ENCODE measurements at regions not wholly inside any gene's neighbourhood (a gene's known extent, or its start where the extent isn't known, plus 50 kb on each side); places are given as distances from the start of the nearest gene placed in this dataset.
"Not testable (repeated sequence)": the region's sequence is repeated elsewhere in the genome, so short reads cannot be mapped to it uniquely, and the experiment has no call there.

DNA sequence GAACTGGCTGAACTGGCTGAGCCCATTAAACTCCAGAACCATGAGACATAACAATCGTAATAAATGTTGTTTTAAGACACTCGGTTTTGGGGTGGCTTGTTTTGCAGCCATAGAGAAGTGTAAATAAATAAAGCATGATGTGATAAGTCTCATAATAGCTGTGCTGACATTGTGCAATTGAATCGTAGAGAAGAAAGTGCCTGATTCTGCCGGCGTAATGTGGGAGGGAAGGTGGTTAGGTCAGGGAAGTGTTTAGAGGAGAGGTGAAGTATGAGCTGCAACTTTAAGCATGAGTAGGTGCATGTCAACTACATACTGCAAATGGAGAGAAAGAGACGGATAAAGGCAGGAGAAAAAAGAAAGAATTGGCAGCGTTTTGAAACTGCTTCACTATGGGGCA lies 217.1 kb downstream of the BLID start:
- DNase-seq = no peak

DNA sequence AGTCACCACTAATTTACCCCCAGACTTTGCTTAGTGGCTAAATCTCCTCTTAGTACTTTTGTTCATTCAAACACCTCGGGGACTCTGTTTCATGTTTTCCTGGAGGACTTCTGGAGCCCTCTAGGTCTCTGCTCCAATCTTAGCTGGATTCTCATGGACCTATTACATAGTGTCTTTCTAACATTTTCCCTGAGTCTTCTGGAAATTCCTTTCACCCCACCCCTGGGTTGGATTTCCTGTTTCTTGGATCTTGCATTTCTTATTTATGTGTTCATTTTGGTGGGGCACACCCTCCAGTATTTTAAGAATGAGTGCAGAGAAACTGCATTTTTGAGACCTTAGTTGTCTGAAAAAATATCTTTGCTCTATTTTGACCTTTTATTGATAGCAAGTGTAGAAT lies 220.1 kb downstream of the BLID start:
- no peak for DNase-seq

DNA sequence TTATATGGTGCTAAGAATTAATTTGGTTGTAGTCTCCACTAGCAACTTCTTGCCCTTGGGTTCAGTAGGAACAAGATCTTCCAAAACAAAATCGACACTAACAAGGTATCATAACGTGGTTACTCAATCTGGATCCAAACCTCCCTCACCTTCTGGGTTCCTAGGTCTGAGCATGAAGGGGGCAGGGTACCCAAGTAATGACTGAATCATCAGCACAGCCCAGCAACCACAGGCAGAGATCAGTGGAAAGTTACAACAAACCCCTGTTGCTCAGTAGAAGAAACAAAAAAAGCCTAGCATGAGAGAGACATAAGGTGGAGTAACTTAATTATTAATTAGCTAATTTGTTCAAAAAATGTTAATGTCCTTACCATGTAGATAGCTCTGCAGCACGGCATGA lies 221.4 kb downstream of the BLID start:
- no peak for DNase-seq

- DNase-seq = no peak
These were observed 223.2 kb downstream of the BLID start for GRCh38 chr11:121892863-121893262.

DNA sequence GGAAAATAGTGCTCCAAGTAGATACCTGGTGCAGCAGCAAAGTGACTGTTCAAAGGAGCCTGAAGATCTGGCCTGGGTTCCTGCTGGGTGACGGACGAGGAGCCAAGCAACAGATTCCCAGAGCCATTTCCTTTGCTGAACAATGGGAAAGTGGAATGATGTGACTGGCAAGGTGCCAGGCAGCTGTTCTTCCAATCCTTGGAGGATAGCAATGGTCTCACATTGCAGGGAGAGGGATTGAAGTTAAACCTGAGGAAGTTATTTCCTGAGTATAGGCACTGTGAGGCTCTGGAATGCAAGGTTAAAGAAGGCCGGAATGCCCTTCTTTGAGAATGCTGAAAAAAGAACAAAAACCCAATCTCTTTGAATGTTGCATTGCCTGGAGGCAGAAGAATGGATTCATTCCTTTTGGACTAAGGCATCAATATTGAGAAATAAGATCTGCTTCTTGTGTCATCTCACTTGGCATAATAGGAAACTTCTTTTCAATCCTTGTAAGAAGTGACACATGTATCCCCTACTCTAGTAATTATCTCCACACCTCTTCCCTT lies 223.8 kb downstream of the BLID start:
- DNase-seq = no peak

DNA sequence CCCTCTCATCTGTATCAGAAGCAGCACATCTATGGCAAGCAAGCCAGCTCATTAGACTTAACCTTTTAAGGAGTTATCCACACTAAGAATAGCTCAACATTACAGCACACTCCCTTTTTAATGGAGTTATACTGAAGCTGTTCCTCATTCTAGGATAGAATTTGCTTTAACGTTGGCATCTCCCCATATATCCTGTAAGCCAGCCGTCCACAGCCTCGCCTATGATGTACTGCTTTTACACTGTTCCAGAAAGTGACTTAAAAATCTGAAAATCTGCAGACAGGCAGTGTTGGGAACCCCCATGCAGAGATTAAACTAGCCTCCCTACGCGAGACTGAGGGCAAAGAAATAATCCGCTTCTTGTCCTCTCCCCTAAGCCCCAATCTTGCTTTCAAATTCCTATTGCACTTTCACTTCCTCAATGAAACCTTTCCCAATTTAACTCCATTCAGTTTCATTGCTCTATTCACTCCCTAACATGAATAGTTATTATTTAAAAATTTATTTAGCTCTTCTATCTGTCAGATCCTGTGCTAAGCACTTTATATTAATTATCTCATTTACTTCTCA lies 225.0 kb downstream of the BLID start:
- DNase-seq = no peak

DNA sequence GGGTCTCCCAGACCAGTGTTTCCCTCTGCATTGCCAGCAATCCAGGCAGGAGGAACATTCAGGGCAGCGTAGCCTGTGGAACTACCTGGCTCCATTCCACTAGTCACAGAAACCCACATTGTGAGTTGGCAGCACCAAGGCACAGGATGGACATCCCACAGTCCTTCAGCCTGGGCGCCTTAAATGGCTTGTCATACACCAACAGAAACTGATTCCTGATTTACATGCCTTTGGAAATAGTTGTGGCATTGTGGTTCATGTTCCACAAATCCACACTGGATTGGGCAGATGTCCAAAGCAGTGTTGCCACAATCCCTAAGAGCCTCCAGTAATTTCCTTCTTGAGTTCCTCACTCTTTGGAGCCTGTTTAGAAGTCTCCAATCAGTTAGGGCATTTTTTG lies 225.6 kb downstream of the BLID start:
- no peak for DNase-seq

DNA sequence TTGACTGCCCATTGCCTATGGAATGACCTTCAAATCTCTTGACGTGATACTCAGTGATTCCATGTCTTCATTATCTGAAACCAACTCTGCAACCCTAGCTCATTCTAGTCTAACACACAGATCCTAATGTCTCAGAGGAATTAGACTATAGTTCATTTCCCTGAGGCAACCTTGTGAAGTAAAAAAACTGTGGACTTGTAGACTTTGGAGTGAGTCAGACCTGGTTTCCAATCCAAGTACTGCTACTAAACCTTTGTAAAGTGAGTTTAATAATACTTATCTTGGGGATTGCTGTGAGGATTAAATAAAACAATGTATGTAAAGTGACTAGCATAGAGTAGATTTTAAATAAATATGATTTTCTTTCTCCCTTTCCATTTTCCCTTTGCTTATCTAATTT lies 226.1 kb downstream of the BLID start:
- DNase-seq = no peak

- DNase-seq = no peak
These were observed 226.8 kb downstream of the BLID start for GRCh38 chr11:121889186-121889585.

GRCh38 chr11:121887976-121888557 lies 227.9 kb downstream of the BLID start:
- no peak for DNase-seq

DNA sequence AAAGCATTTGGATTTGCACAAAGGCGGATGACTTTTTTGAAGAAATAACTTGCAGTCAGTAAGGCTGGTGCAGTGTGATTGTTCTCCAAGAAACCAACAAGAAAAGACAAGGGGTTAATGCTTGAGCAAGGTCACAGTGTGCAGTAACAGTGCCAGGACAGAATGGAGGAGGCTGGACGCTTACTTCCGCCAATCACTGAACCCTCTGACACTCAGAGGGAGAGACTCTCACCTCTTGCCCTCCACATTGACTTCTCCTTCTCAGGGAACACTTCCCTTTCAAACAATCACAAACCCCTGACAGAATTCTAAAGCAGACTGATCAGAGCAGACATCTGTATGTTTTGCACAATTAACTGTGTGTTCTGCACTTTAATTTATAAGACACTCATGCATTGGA lies 228.4 kb downstream of the BLID start:
- DNase-seq = no peak

DNA sequence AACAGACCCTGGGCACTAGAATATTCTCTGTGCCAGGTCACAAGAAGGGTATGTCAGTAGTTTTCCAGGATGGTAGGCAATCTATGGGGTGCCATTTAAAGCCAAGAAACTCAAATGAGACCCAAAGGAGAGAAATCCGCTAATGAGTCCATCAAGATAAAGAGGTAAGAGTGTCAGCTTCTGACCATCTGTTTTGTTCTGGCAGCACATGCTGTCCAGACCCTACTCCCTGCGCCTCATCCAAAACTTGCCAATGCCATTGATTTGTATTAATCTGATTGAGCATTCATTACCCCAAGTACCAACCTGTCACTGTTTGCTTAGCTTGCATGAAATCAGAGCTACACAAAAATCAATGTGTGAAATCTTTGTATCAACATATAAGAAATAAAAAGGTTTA lies 229.0 kb downstream of the BLID start:
- DNase-seq = no peak

DNA sequence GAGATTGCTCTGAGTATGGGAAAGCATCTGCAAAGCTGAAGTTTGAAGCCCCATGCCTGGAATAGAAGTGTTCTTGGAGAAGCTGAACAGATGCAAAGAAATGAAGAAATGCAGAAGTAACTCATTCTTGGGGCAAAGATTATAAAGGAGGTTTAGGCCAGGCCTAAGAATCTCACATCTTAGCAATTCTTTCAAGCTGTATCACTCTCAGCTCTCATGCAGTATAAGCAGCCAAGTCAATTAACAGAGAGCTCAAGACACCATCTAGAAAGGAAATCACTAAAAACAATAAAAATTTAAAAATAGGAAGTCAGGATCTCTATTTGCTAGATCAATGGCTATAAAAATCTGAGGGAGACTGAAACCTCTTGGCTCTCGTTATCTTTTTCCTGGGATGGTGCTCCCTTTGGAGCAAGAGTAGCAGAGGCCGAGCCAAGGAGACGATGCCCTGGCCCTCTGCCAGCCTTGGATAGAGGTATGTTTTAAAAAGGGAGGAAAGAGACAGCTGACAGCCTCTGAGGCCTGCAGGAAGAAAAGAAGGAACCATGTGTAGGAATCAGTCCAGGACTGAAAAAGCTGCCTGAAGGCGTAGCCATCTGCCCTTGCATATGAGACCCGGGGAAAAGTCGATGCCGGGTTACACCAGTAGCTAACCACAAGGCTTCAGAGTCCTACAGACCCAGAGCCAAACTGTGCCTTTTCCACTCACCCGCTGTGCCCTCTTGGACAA lies 229.8 kb downstream of the BLID start:
- DNase-seq = no peak

DNA sequence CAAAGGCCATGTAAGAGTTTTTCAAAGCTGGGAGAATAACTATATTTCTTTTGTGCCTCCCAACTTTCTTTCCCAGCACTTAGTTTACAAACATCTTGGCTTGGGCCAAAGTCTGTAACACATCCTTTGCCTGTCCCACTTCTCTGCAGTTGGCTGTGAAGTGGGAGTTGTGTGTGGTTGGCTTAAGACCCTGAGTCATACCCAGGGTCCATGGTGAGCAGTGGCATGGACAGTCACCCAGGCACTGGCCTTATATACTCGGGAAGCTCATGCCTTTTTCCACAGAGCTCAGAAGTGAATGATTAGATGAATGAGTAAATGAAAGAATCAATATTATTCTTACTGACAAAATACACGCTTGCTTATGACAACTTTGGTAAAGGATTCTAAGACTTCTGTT lies 231.4 kb downstream of the BLID start:
- DNase-seq = no peak

DNA sequence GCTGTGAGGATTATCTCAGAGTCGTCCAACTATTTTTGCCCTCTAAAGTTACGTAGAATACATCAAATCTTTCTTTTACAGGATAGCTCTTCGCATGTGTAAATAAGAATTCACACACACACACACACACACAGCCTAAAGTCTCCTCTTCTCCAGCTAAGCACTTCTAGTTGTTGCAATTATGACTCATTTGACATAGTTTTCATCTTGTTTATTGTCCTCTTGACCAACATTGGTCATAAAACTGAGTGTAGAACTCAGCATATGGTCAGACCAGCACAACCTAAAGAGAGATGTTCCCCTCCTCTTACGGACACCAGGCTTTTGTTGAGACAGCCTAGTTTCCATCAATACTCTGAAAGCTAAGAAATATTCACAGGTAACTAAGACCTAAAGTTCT lies 234.2 kb downstream of the BLID start:
- DNase-seq = no peak

- no peak for DNase-seq
These were observed 238.9 kb downstream of the BLID start for GRCh38 chr11:121877152-121877551.

GRCh38 chr11:121873766-121874165 lies 242.2 kb downstream of the BLID start:
- no peak for DNase-seq

DNA sequence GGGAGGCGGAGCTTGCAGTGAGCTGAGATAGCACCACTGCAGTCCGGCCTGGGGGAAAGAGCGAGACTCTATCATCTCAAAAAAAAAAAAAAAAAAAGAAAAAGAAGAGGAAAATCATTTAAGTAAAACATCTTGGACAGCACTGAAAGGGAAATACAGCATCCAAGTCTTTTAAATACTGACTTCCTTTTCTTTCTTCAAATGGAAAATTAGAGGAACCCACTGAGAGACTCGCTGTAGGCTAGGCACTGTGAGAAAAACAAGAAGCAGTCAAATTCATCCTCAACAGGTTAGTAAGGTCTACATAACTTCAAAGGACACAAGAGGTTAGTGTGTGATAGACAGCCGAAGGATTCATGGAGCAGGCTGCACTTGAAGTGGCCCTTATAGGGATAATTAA lies 243.7 kb downstream of the BLID start:
- no peak for DNase-seq

DNA sequence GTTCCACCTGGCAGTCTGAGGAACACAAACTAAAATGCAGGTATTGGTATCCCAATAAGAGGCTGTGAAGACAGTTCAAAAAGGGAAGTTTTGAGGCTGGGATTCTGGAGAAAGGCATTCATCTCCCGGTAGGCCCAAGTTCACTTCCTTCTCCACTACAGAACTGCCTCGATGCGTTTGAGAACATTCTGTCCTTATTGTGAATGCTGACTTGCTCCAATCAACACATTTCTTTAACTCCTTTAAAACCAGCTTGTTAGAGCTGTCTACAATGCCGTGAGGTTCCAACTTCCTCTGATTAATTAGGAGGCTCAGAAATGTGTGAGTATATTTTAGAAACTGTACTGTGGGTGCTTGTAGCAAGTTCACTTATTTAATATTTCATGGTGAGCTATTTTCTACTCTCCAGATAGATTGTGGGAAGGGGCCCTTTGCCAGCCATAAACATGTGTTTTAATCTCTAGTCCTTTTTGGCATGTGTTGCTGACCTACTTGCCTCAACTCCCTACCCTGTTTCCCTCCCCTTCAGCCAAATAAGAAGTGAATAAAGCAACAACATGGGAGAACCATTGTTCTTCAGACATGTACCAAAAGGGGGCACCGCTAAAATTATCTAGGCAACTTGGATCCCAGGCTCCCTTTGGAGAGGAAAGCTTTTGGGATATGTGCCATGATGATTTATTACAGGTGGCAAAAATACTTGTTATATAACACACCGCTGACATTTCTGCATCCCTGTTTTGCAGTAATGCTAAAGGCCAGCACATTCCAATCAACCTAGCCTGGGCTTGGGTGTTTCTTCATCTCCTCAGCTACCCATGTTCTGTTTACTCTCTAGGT lies 245.6 kb downstream of the BLID start:
- DNase-seq = no peak

- no peak for DNase-seq
These were observed 246.5 kb downstream of the BLID start for GRCh38 chr11:121869478-121869877.

- DNase-seq = no peak
These were observed 249.3 kb downstream of the BLID start for GRCh38 chr11:121866754-121867153.

DNA sequence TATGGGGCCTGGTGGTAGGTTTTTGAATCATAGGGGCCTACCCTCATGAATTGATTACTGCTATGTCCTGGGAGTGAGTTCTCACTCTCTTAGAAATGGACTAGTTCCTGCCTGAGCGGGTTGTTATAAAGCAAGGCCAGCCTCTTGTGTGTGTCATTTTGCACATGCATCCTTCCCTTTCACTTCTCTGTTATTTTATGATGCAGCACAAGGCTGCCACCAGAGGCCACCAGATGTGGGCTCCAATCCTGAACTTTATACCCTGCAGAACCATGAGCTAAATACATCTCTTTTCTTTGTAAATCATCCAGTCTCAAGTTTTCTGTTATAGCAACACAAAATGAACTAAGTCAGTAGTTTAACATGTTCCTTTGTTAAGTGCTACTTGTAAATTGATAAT lies 251.4 kb downstream of the BLID start:
- no peak for DNase-seq

- no peak for DNase-seq
These were observed 252.9 kb downstream of the BLID start for GRCh38 chr11:121863126-121863525.

DNA sequence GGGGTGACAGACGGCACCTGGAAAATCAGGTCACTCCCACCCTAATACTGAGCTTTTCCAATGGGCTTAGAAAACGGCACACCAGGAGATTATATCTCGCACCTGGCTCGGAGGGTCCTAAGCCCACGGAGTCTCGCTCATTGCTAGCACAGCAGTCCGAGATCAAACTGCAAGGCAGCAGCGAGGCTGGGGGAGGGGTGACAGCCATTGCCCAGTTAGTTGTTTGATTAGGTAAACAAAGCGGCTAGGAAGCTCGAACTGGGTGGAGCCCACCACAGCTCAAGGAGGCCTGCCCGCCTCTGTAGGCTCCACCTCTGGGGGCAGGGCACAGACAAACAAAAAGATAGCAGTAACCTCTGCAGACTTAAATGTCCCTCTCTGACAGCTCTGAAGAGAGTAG lies 260.9 kb downstream of the BLID start:
- DNase-seq = not testable (repeated sequence)
